ENCODE measurements at regions not wholly inside any gene's neighbourhood (a gene's known extent, or its start where the extent isn't known, plus 50 kb on each side); places are given as distances from the start of the nearest gene placed in this dataset.

DNA sequence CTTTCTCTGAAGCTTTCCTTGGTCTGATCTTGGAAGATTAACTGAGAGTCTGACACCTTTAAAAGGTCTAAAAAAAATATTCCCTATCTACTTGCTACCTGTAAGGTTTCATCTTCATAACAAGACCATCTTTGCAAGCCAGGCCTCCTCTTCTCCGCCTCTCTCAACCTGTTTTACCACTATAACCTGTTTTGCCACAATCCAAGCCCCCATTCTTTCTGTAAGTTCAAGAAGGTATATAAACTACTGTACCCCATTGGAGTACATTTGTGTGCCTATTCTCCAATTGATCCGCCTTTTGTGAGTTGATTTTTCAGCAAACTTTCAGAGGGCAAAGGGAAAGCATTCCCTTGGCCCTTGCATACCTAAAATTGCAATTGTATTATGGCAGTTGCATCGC lies 319.3 kb upstream of the NECTIN3 start:
- TF ChIP-seq, protein P1, sequence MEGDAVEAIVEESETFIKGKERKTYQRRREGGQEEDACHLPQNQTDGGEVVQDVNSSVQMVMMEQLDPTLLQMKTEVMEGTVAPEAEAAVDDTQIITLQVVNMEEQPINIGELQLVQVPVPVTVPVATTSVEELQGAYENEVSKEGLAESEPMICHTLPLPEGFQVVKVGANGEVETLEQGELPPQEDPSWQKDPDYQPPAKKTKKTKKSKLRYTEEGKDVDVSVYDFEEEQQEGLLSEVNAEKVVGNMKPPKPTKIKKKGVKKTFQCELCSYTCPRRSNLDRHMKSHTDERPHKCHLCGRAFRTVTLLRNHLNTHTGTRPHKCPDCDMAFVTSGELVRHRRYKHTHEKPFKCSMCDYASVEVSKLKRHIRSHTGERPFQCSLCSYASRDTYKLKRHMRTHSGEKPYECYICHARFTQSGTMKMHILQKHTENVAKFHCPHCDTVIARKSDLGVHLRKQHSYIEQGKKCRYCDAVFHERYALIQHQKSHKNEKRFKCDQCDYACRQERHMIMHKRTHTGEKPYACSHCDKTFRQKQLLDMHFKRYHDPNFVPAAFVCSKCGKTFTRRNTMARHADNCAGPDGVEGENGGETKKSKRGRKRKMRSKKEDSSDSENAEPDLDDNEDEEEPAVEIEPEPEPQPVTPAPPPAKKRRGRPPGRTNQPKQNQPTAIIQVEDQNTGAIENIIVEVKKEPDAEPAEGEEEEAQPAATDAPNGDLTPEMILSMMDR (conservative IDR thresholded peaks at IDR 0.05): no peak
- no peak for TF ChIP-seq ZFX (IDR thresholded peaks at IDR 0.05)
